MM.1S (cell line): ENCODE measurements at regions not wholly inside any gene's neighbourhood (a gene's known extent, or its start where the extent isn't known, plus 50 kb on each side); places are given as distances from the start of the nearest gene placed in this dataset.

Experiments
- DNase-seq: peaks from one replicate; pipeline ENCODE4 v3.0.0-alpha.2; 2015
- H2AFZ ChIP-seq: fragments of 300-600 bp; sonication (generic); 2 replicates; pipeline ENCODE4 v1.6.0; 2016; ENCODE audit warnings: antibody characterized with exemption, low read length
- H3F3A ChIP-seq: fragments of 300-600 bp; sonication (generic); 2 replicates; pipeline ENCODE4 v1.6.1; 2016; ENCODE audit warnings: mild to moderate bottlenecking, antibody characterized with exemption, low read length, moderate library complexity, mixed read lengths; ENCODE audit not compliant: insufficient read depth
- H3K27ac ChIP-seq: fragments of 300-600 bp; sonication (generic); 2 replicates; pipeline ENCODE4 v1.5.1; 2016; ENCODE audit warnings: mild to moderate bottlenecking, low read length
- H3K27me3 ChIP-seq: fragments of 300-600 bp; sonication (generic); replicated peaks from 2 replicates; pipeline ENCODE4 v1.6.0; 2016; ENCODE audit warnings: low read length; ENCODE audit not compliant: insufficient read depth
- H3K36me3 ChIP-seq: fragments of 300-600 bp; sonication (generic); replicated peaks from 2 replicates; pipeline ENCODE4 v1.6.1; 2016; ENCODE audit warnings: mild to moderate bottlenecking, low read length, mixed read lengths; ENCODE audit not compliant: insufficient read depth
- H3K4me1 ChIP-seq: fragments of 300-600 bp; sonication (generic); 2 replicates; pipeline ENCODE4 v1.6.1; 2016; ENCODE audit warnings: low read length, mixed read lengths
- H3K4me2 ChIP-seq: fragments of 300-600 bp; sonication (generic); 2 replicates; pipeline ENCODE4 v1.6.0; 2016; ENCODE audit warnings: low read depth, low read length
- H3K4me3 ChIP-seq: fragments of 300-600 bp; sonication (generic); 2 replicates; pipeline ENCODE4 v1.5.1; 2016; ENCODE audit warnings: low read length, mixed read lengths
- H3K79me2 ChIP-seq: fragments of 300-600 bp; sonication (generic); 2 replicates; pipeline ENCODE4 v1.6.1; 2016; ENCODE audit warnings: mixed run types, low read length, mixed read lengths
- H3K9ac ChIP-seq: fragments of 300-600 bp; sonication (generic); 2 replicates; pipeline ENCODE4 v1.6.1; 2016; ENCODE audit warnings: low read length, mixed read lengths
- H3K9me2 ChIP-seq: fragments of 300-600 bp; sonication (generic); replicated peaks from 2 replicates; pipeline ENCODE4 v1.6.1; 2016; ENCODE audit warnings: mild to moderate bottlenecking, low read length, mixed read lengths; ENCODE audit not compliant: insufficient read depth
- H3K9me3 ChIP-seq: fragments of 300-600 bp; sonication (generic); replicated peaks from 2 replicates; pipeline ENCODE4 v1.6.1; 2016; ENCODE audit warnings: mild to moderate bottlenecking, low read length, mixed read lengths; ENCODE audit not compliant: insufficient read depth
- H4K20me1 ChIP-seq: fragments of 300-600 bp; sonication (generic); 2 replicates; pipeline ENCODE4 v1.6.1; 2016; ENCODE audit warnings: mild to moderate bottlenecking, low read length, moderate library complexity, mixed read lengths; ENCODE audit not compliant: insufficient read depth
- EZH2 ChIP-seq: fragments of 300-600 bp; sonication (generic); optimal IDR thresholded peaks from 2 replicates; pipeline ENCODE3; 2017; ENCODE audit warnings: low read depth, mild to moderate bottlenecking, antibody characterized with exemption, low read length, mixed read lengths
- EZH2phosphoT487 ChIP-seq: fragments of 300-600 bp; sonication (generic); IDR thresholded peaks from 2 replicates; pipeline ENCODE4 v1.6.1; 2018; ENCODE audit warnings: antibody characterized with exemption, low read length
- TF ChIP-seq, protein P1 (sequence below): fragments of 300-600 bp; sonication (generic); IDR thresholded peaks from 2 replicates; pipeline ENCODE4 v1.5.1; 2016; ENCODE audit warnings: antibody characterized with exemption, low read length, mixed read lengths

DNA sequence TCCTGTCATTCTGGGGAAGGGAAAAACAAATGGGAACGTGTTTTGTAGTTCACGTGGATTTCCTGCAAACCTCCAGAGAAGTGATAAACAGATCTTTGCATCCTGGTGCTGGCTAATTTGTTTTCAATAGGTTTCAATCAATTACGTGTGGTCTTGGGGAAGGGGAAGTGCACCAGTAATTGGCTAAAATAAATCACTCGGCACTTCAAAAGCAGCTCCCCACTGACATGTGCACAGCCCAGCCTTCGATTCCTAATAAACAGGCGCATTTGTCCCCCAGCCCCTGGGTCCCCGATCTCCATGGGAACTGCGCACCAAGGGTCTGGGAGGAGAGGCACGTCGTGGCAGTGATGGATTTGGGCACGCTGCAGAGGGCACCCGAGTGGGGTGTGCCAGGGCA, 112.9 kb upstream of the GSE1 start:
- Histone ChIP-seq H3K4me1 (peaks cover 8% of the 10 kb centered on the region), H3K4me3 (no peak overlapping the region), H4K20me1 (no peaks in the 10 kb centered on the region), H3K79me2 (no peaks in the 10 kb centered on the region), H3K9ac (no peak overlapping the region), H2AFZ (no peak overlapping the region), H3K27ac (no peak overlapping the region), H3K36me3 (no peaks in the 10 kb centered on the region), H3K9me3 (no peaks in the 10 kb centered on the region), H3K27me3 (peaks cover 4% of the 10 kb centered on the region; the same call in 1 of the 2 replicates), H3K4me2 (no peak overlapping the region), H3K9me2 (no peaks in the 10 kb centered on the region), H3F3A (no peaks in the 10 kb centered on the region)
- no peak for TF ChIP-seq EZH2
- TF ChIP-seq, protein P1, sequence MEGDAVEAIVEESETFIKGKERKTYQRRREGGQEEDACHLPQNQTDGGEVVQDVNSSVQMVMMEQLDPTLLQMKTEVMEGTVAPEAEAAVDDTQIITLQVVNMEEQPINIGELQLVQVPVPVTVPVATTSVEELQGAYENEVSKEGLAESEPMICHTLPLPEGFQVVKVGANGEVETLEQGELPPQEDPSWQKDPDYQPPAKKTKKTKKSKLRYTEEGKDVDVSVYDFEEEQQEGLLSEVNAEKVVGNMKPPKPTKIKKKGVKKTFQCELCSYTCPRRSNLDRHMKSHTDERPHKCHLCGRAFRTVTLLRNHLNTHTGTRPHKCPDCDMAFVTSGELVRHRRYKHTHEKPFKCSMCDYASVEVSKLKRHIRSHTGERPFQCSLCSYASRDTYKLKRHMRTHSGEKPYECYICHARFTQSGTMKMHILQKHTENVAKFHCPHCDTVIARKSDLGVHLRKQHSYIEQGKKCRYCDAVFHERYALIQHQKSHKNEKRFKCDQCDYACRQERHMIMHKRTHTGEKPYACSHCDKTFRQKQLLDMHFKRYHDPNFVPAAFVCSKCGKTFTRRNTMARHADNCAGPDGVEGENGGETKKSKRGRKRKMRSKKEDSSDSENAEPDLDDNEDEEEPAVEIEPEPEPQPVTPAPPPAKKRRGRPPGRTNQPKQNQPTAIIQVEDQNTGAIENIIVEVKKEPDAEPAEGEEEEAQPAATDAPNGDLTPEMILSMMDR = no peak
- DNase-seq = no peak

DNA sequence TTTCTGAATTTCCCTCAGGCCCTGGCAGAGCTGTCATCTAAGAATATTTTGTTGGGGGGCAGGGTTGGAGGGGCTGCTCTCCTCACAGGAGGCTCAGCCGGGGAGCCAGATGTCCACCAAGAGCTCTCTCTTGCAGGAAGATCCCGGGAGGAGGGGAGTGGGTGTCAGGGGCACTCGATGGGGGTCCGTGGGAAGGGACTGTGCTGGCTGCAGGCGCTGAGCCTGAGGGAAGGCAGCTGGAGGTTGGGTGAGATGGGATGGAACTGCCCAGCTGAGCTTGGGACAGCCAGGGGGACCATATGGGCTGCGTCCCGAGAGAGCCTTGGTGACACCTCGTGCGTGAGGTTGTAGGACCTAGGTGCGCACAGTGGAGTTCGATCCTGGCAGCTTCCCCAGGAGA, 111.2 kb upstream of the GSE1 start:
- Histone ChIP-seq H3K27ac (no peak overlapping the region), H3K9me3 (no peaks in the 10 kb centered on the region), H3K9ac (no peak overlapping the region), H3F3A (no peaks in the 10 kb centered on the region), H3K4me3 (no peak overlapping the region), H3K4me1 (peaks cover 8% of the 10 kb centered on the region), H3K9me2 (no peaks in the 10 kb centered on the region), H2AFZ (no peak overlapping the region), H4K20me1 (no peaks in the 10 kb centered on the region), H3K36me3 (no peaks in the 10 kb centered on the region), H3K27me3 (peaks cover 4% of the 10 kb centered on the region), H3K79me2 (no peaks in the 10 kb centered on the region), H3K4me2 (no peak overlapping the region)
- TF ChIP-seq EZH2phosphoT487 (no peak), EZH2 (no peak)
- TF ChIP-seq, protein P1 = no peak
- DNase-seq = no peak

DNA sequence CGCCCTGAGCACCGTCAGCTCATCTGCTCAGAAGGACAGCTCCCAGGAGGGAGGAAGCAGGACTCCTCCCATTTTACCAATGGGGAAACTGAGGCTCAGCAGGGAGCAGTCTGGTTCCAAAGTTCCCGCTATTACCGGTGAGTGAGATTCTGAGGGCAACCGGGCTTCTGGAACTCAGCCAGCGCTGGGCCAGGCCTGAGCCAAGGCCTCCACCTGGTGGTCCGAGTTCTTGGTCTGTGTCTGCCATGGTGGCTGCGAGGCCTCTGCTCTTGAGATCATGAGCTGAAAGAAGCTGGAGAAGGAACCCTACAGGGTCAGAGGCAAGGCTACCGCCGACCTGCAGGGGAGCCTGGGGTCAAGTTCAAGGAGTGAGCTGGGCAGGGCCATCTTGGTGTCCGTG, 110.8 kb upstream of the GSE1 start:
- no peak overlapping the region for H3K4me2 ChIP-seq
- no peaks in the 10 kb centered on the region for H4K20me1 ChIP-seq
- peaks cover 8% of the 10 kb centered on the region for H3K4me1 ChIP-seq
- H3F3A ChIP-seq = no peaks in the 10 kb centered on the region
- H3K27ac ChIP-seq = no peak overlapping the region
- no peak overlapping the region for H2AFZ ChIP-seq
- H3K9me2 ChIP-seq = no peaks in the 10 kb centered on the region
- peaks cover 4% of the 10 kb centered on the region for H3K27me3 ChIP-seq
- TF ChIP-seq EZH2phosphoT487 (no peak), EZH2 (no peak)
- TF ChIP-seq, protein P1 = no peak
- no peaks in the 10 kb centered on the region for H3K9me3 ChIP-seq
- no peak overlapping the region for H3K4me3 ChIP-seq
- no peaks in the 10 kb centered on the region for H3K36me3 ChIP-seq
- DNase-seq = no peak
- no peaks in the 10 kb centered on the region for H3K79me2 ChIP-seq
- H3K9ac ChIP-seq = no peak overlapping the region
